Spleen (tissue), 11 donors: ENCODE measurements at regions not wholly inside any gene's neighbourhood (a gene's known extent, or its start where the extent isn't known, plus 50 kb on each side); places are given as distances from the start of the nearest gene placed in this dataset.

Experiments
- DNase-seq: peaks from one replicate; pipeline ENCODE4 v3.0.0-alpha.2; 2020
- H3K27ac ChIP-seq, 8 donors: fragments of 200-600 bp; sonication (generic) in 7 of 8; 1 replicate in 4 of 8; 2 replicates in 4 of 8; pipeline versions ENCODE4 v1.5.0 to v1.8.0; 2016 to 2021; ENCODE audit warnings: inconsistent platforms in 4 of 8, mild to moderate bottlenecking in 4 of 8, moderate library complexity in 1 of 8
- H3K27me3 ChIP-seq, 7 donors: fragments of 200-600 bp; sonication (generic) in 6 of 7; replicated peaks in 1 of 7; 1 replicate in 4 of 7; 2 replicates in 3 of 7; pipeline versions ENCODE4 v1.5.0 to v1.8.0; 2016 to 2021; ENCODE audit warnings: inconsistent platforms in 3 of 7, mild to moderate bottlenecking in 1 of 7
- H3K36me3 ChIP-seq, 6 donors: fragments of 200-600 bp; sonication (generic) in 5 of 6; 1 replicate in 4 of 6; 2 replicates in 2 of 6; pipeline versions ENCODE4 v1.5.0 to v1.8.0; 2016 to 2021; ENCODE audit warnings: inconsistent platforms in 2 of 6
- H3K4me1 ChIP-seq, 6 donors: fragments of 200-600 bp; sonication (generic) in 5 of 6; 1 replicate in 3 of 6; 2 replicates in 3 of 6; pipeline versions ENCODE4 v1.5.0 to v1.8.0; 2016 to 2021; ENCODE audit warnings: inconsistent platforms in 3 of 6
- H3K4me3 ChIP-seq, 8 donors: fragments of 200-600 bp; sonication (generic) in 7 of 8; 1 replicate in 4 of 8; 2 replicates in 4 of 8; pipeline versions ENCODE4 v1.5.0 to v1.8.0; 2016 to 2021; ENCODE audit warnings: inconsistent platforms in 4 of 8, mild to moderate bottlenecking in 4 of 8, moderate library complexity in 2 of 8
- H3K9me3 ChIP-seq, 8 donors: fragments of 200-600 bp; sonication (generic) in 7 of 8; 1 replicate in 4 of 8; 2 replicates in 4 of 8; pipeline versions ENCODE4 v1.5.0 to v1.8.0; 2016 to 2021; ENCODE audit warnings: inconsistent platforms in 4 of 8
- CTCF ChIP-seq, 11 experiments: fragments of 200-600 bp in 7 of 11; fragments of 450-650 bp in 4 of 11; sonication (generic) in 4 of 11; IDR thresholded peaks in 8 of 11; conservative IDR thresholded peaks in 3 of 11; 1 replicate in 7 of 11; 2 replicates in 4 of 11; pipeline versions ENCODE4 v1.4.0 to v1.8.0; 2016 to 2021; ENCODE audit warnings: antibody characterized with exemption in 11 of 11, inconsistent platforms in 4 of 11, mild to moderate bottlenecking in 1 of 11
- POLR2A ChIP-seq, 3 donors: fragments of 450-650 bp; IDR thresholded peaks; one replicate each; pipeline ENCODE4 v1.5.1; 2017; ENCODE audit warnings: antibody characterized with exemption in 3 of 3, mild to moderate bottlenecking in 1 of 3
- POLR2AphosphoS5 ChIP-seq, 3 donors: sonication (generic); formaldehyde crosslinking; IDR thresholded peaks; one replicate each; pipeline ENCODE4 v1.5.1; 2017; ENCODE audit warnings: antibody characterized with exemption in 3 of 3
- WGBS, 5 donors: extraction: QIAGEN DNeasy Blood & Tissue Kit in 3 of 5; methylation state at CpG; one replicate each; pipeline versions ENCODE4 v1.1.5 to v1.1.7; 2013 to 2018; 5-methylcytosine and 5-hydroxymethylcytosine counted together
- intact Hi-C: fragments of 100-400 bp; cut with DNase I; formaldehyde crosslinking; loops from one replicate; pipeline ENCODE4 v1.15.0; 2023; ENCODE audit warnings: low total_unique reads
- donor health status: healthy with polysubstance abuse.
- donor health status: DM: no; HTN: no; CAD: no; lungs with moderate emphysema.
- donor health status: DM: no; HTN: no; CAD: no.
- donor health status: Bipolar disorder and iron deficiency.
- donor health status: healthy.
- donor health status: DM: no; HTN: no; CAD: no.
- donor health status: DM: yes; HTN: yes; CAD: no.

- Histone ChIP-seq H3K4me1 (no peaks in the 10 kb centered on the region), H3K27ac (no peak overlapping the region), H3K27me3 (no peaks in the 10 kb centered on the region), H3K36me3 (no peaks in the 10 kb centered on the region), H3K9me3 (no peaks in the 10 kb centered on the region), H3K4me3 (no peak overlapping the region)
- DNase-seq: no peak
- TF ChIP-seq CTCF (IDR thresholded peaks at IDR 0.05 in 8 of 11, conservative IDR thresholded peaks at IDR 0.05 in 3 of 11) (no peak), POLR2A (IDR thresholded peaks at IDR 0.05) (no peak), POLR2AphosphoS5 (IDR thresholded peaks at IDR 0.05) (no peak)
- intact Hi-C loops: no loop called here
- 13 to 64% (median 27%) methylated on average over 2 of the region's 2 CpGs for WGBS, 5 donors
Observed at GRCh38 chr4:148874331-148874730, 432.1 kb upstream of the NR3C2 start.

GRCh38 chr4:148868191-148868590 lies 426.0 kb upstream of the NR3C2 start:
- TF ChIP-seq POLR2AphosphoS5 (IDR thresholded peaks at IDR 0.05) (no peak), POLR2A (IDR thresholded peaks at IDR 0.05) (no peak), CTCF (IDR thresholded peaks at IDR 0.05 in 8 of 11, conservative IDR thresholded peaks at IDR 0.05 in 3 of 11) (no peak)
- intact Hi-C loops: no loop called here
- DNase-seq: no peak
- H3K4me3 ChIP-seq: no peak overlapping the region
- peaks cover 0 to 3% (median 0%) of the 10 kb centered on the region in 8 donors for H3K9me3 ChIP-seq
- H3K4me1 ChIP-seq: no peaks in the 10 kb centered on the region
- no peaks in the 10 kb centered on the region for H3K36me3 ChIP-seq
- no peak overlapping the region for H3K27ac ChIP-seq
- no peaks in the 10 kb centered on the region for H3K27me3 ChIP-seq
- 74 to 79% (median 78%) methylated on average over 8 of the region's 8 CpGs for WGBS, 5 donors

- H3K27me3 ChIP-seq: no peaks in the 10 kb centered on the region
- H3K4me1 ChIP-seq: no peaks in the 10 kb centered on the region
- no peak for DNase-seq
- H3K36me3 ChIP-seq: no peaks in the 10 kb centered on the region
- intact Hi-C loops: no loop called here
- H3K27ac ChIP-seq: no peak overlapping the region
- H3K9me3 ChIP-seq: peaks cover 0 to 3% (median 0%) of the 10 kb centered on the region in 8 donors
- 67 to 79% (median 74%) methylated on average over 3 of the region's 3 CpGs for WGBS, 5 donors
- H3K4me3 ChIP-seq: no peak overlapping the region
- TF ChIP-seq CTCF (IDR thresholded peaks at IDR 0.05 in 8 of 11, conservative IDR thresholded peaks at IDR 0.05 in 3 of 11) (no peak), POLR2AphosphoS5 (IDR thresholded peaks at IDR 0.05) (no peak), POLR2A (IDR thresholded peaks at IDR 0.05) (no peak)
Observed at GRCh38 chr4:148866666-148867065, 424.5 kb upstream of the NR3C2 start.

- Histone ChIP-seq H3K9me3 (peaks cover 0 to 22% (median 0%) of the 10 kb centered on the region in 8 donors), H3K27me3 (no peaks in the 10 kb centered on the region), H3K36me3 (no peaks in the 10 kb centered on the region), H3K4me3 (no peak overlapping the region), H3K4me1 (no peaks in the 10 kb centered on the region), H3K27ac (no peak overlapping the region)
- WGBS, 5 donors: 17 to 27% (median 22%) methylated on average over 4 of the region's 4 CpGs
- TF ChIP-seq CTCF (IDR thresholded peaks at IDR 0.05 in 8 of 11, conservative IDR thresholded peaks at IDR 0.05 in 3 of 11): no peak
- no peak for TF ChIP-seq POLR2A (IDR thresholded peaks at IDR 0.05)
- no peak for DNase-seq
- intact Hi-C loops: no loop called here
Observed at GRCh38 chr4:148857973-148858534, 415.8 kb upstream of the NR3C2 start.
